ENCODE measurements at regions not wholly inside any gene's neighbourhood (a gene's known extent, or its start where the extent isn't known, plus 50 kb on each side); places are given as distances from the start of the nearest gene placed in this dataset.

- BruUV-seq (replicated peaks) = no TSS peak
- H3K4me1 Mint-ChIP-seq (ENCODE audit: low read depth, unreplicated experiment) = peaks cover 21% of the 10 kb centered on the region
- no peaks in the 10 kb centered on the region for H3K27me3 Mint-ChIP-seq (ENCODE audit: unreplicated experiment)
- H3K9me3 Mint-ChIP-seq (ENCODE audit: low read depth, unreplicated experiment) = peaks cover 2% of the 10 kb centered on the region
- TF ChIP-seq CTCF (IDR thresholded peaks at IDR 0.05; ENCODE audit: unreplicated experiment) = no peak
- no peak overlapping the region for H3K4me3 Mint-ChIP-seq (ENCODE audit: low read depth, unreplicated experiment)
- intact Hi-C loops (cut with micrococcal nuclease; ENCODE audit: unreplicated experiment) = loop anchor here (10.0 kb wide), 2 partner anchors 73 to 97 kb away; partner anchors contain the start of gene TANC2
- H3K27ac Mint-ChIP-seq (ENCODE audit: unreplicated experiment) = no peak overlapping the region
- CTCF ChIA-PET = interaction anchor here (0.6 kb wide), 2 partner anchors 65 to 455 kb away, joined by 3 to 5 read pairs; no protein-coding TSS in a partner anchor
- no peak for DNase-seq
- no peaks in the 10 kb centered on the region for H3K36me3 Mint-ChIP-seq (ENCODE audit: insufficient read depth, unreplicated experiment)
Observed at GRCh38 chr17:62891659-62892058, 74.4 kb upstream of the TANC2 start.

- H3K27ac Mint-ChIP-seq (ENCODE audit: unreplicated experiment) = no peak overlapping the region
- H3K27me3 Mint-ChIP-seq (ENCODE audit: unreplicated experiment) = no peaks in the 10 kb centered on the region
- no peak overlapping the region for H3K4me3 Mint-ChIP-seq (ENCODE audit: low read depth, unreplicated experiment)
- H3K36me3 Mint-ChIP-seq (ENCODE audit: insufficient read depth, unreplicated experiment) = no peaks in the 10 kb centered on the region
- intact Hi-C loops (cut with micrococcal nuclease; ENCODE audit: unreplicated experiment) = no loop called here
- peaks cover 2% of the 10 kb centered on the region for H3K9me3 Mint-ChIP-seq (ENCODE audit: low read depth, unreplicated experiment)
- no peak for TF ChIP-seq CTCF (IDR thresholded peaks at IDR 0.05; ENCODE audit: unreplicated experiment)
- H3K4me1 Mint-ChIP-seq (ENCODE audit: low read depth, unreplicated experiment) = peaks cover 21% of the 10 kb centered on the region
- CTCF ChIA-PET = interaction anchor here (0.6 to 1.0 kb wide), 2 partner anchors 12 to 488 kb away, joined by 3 read pairs; no protein-coding TSS in a partner anchor
- no peak for DNase-seq
- BruUV-seq (replicated peaks) = no TSS peak
Observed at GRCh38 chr17:62888765-62889164, 77.3 kb upstream of the TANC2 start.

- Mint-ChIP-seq H3K27ac (ENCODE audit: unreplicated experiment) (no peak overlapping the region), H3K36me3 (ENCODE audit: insufficient read depth, unreplicated experiment) (no peaks in the 10 kb centered on the region), H3K27me3 (ENCODE audit: unreplicated experiment) (no peaks in the 10 kb centered on the region), H3K4me1 (ENCODE audit: low read depth, unreplicated experiment) (peaks cover 16% of the 10 kb centered on the region), H3K4me3 (ENCODE audit: low read depth, unreplicated experiment) (no peak overlapping the region), H3K9me3 (ENCODE audit: low read depth, unreplicated experiment) (peaks cover 2% of the 10 kb centered on the region)
- TF ChIP-seq CTCF (IDR thresholded peaks at IDR 0.05; ENCODE audit: unreplicated experiment) = no peak
- CTCF ChIA-PET = interaction anchor here (1.0 kb wide), 1 partner anchor 12 kb away, joined by 3 read pairs; no protein-coding TSS in a partner anchor
- no TSS peak for BruUV-seq (replicated peaks)
- DNase-seq = no peak
- intact Hi-C loops (cut with micrococcal nuclease; ENCODE audit: unreplicated experiment) = no loop called here
Observed at GRCh38 chr17:62888148-62888547, 77.9 kb upstream of the TANC2 start.

- TF ChIP-seq CTCF (IDR thresholded peaks at IDR 0.05; ENCODE audit: unreplicated experiment) = no peak
- no peaks in the 10 kb centered on the region for H3K36me3 Mint-ChIP-seq (ENCODE audit: insufficient read depth, unreplicated experiment)
- no peak for DNase-seq
Observed at GRCh38 chr17:62887437-62887836, 78.6 kb upstream of the TANC2 start.

More at GRCh38 chr17:62887437-62887836, 78.6 kb upstream of the TANC2 start:
- CTCF ChIA-PET = no interaction called here
- no TSS peak for BruUV-seq (replicated peaks)
- no peak overlapping the region for H3K4me3 Mint-ChIP-seq (ENCODE audit: low read depth, unreplicated experiment)
- intact Hi-C loops (cut with micrococcal nuclease; ENCODE audit: unreplicated experiment) = no loop called here
- peaks cover 9% of the 10 kb centered on the region for H3K4me1 Mint-ChIP-seq (ENCODE audit: low read depth, unreplicated experiment)
- H3K9me3 Mint-ChIP-seq (ENCODE audit: low read depth, unreplicated experiment) = peaks cover 2% of the 10 kb centered on the region
- H3K27me3 Mint-ChIP-seq (ENCODE audit: unreplicated experiment) = no peaks in the 10 kb centered on the region
- H3K27ac Mint-ChIP-seq (ENCODE audit: unreplicated experiment) = no peak overlapping the region
